ENCODE measurements at regions not wholly inside any gene's neighbourhood (a gene's known extent, or its start where the extent isn't known, plus 50 kb on each side); places are given as distances from the start of the nearest gene placed in this dataset.

- Histone ChIP-seq H3K4me3 (ENCODE audit: low read depth, low read length) (no peak overlapping the region), H3K36me3 (ENCODE audit: control insufficient read depth, insufficient read depth, low read length) (no peaks in the 10 kb centered on the region), H3K27me3 (ENCODE audit: control insufficient read depth, insufficient read depth, low read length) (no peaks in the 10 kb centered on the region)
- CTCF ChIA-PET: interaction anchor here (0.6 kb wide), 2 partner anchors 27 to 78 kb away, joined by 3 to 5 read pairs; no protein-coding TSS in a partner anchor
- DNase-seq (ENCODE audit: low read depth): no peak
- no peak for TF ChIP-seq CTCF (IDR thresholded peaks at IDR 0.05; ENCODE audit: insufficient read depth, low read depth, low read length)
- POLR2A ChIA-PET: no interaction called here
Observed at GRCh38 chr4:124282301-124282898, 430.1 kb downstream of the ANKRD50 start.

- no peak for TF ChIP-seq CTCF (IDR thresholded peaks at IDR 0.05; ENCODE audit: insufficient read depth, low read depth, low read length)
- Histone ChIP-seq H3K36me3 (ENCODE audit: control insufficient read depth, insufficient read depth, low read length) (no peaks in the 10 kb centered on the region), H3K27me3 (ENCODE audit: control insufficient read depth, insufficient read depth, low read length) (no peaks in the 10 kb centered on the region), H3K4me3 (ENCODE audit: low read depth, low read length) (no peak overlapping the region)
- POLR2A ChIA-PET: no interaction called here
- no peak for DNase-seq (ENCODE audit: low read depth)
- CTCF ChIA-PET: no interaction called here
Observed at GRCh38 chr4:124288706-124289486, 423.6 kb downstream of the ANKRD50 start.

- CTCF ChIA-PET: no interaction called here
- Histone ChIP-seq H3K36me3 (ENCODE audit: control insufficient read depth, insufficient read depth, low read length) (no peaks in the 10 kb centered on the region), H3K27me3 (ENCODE audit: control insufficient read depth, insufficient read depth, low read length) (no peaks in the 10 kb centered on the region), H3K4me3 (ENCODE audit: low read depth, low read length) (no peak overlapping the region)
- DNase-seq (ENCODE audit: low read depth): no peak
- POLR2A ChIA-PET: interaction anchor here (0.6 kb wide), 1 partner anchor 885 kb away, joined by 5 read pairs; no protein-coding TSS in a partner anchor
- no peak for TF ChIP-seq CTCF (IDR thresholded peaks at IDR 0.05; ENCODE audit: insufficient read depth, low read depth, low read length)
Observed at GRCh38 chr4:124290678-124291077, 421.9 kb downstream of the ANKRD50 start.

- no peaks in the 10 kb centered on the region for H3K36me3 ChIP-seq (ENCODE audit: control insufficient read depth, insufficient read depth, low read length)
- no peak overlapping the region for H3K4me3 ChIP-seq (ENCODE audit: low read depth, low read length)
- DNase-seq (ENCODE audit: low read depth): no peak
- POLR2A ChIA-PET: no interaction called here
- no peak for TF ChIP-seq CTCF (IDR thresholded peaks at IDR 0.05; ENCODE audit: insufficient read depth, low read depth, low read length)
- CTCF ChIA-PET: no interaction called here
- no peaks in the 10 kb centered on the region for H3K27me3 ChIP-seq (ENCODE audit: control insufficient read depth, insufficient read depth, low read length)
Observed at GRCh38 chr4:124295413-124295812, 417.1 kb downstream of the ANKRD50 start.

- no peak for TF ChIP-seq CTCF (IDR thresholded peaks at IDR 0.05; ENCODE audit: insufficient read depth, low read depth, low read length)
- H3K27me3 ChIP-seq (ENCODE audit: control insufficient read depth, insufficient read depth, low read length): no peaks in the 10 kb centered on the region
- POLR2A ChIA-PET: no interaction called here
- no peaks in the 10 kb centered on the region for H3K36me3 ChIP-seq (ENCODE audit: control insufficient read depth, insufficient read depth, low read length)
- CTCF ChIA-PET: no interaction called here
- no peak overlapping the region for H3K4me3 ChIP-seq (ENCODE audit: low read depth, low read length)
- no peak for DNase-seq (ENCODE audit: low read depth)
Observed at GRCh38 chr4:124304941-124305340, 407.6 kb downstream of the ANKRD50 start.
